Neuronal stem cell (in vitro differentiated cells): ENCODE measurements at regions not wholly inside any gene's neighbourhood (a gene's known extent, or its start where the extent isn't known, plus 50 kb on each side); places are given as distances from the start of the nearest gene placed in this dataset.

Experiments used
- DNase-seq: peaks from one replicate; pipeline ENCODE4 v3.0.0-alpha.2; 2013; ENCODE audit warnings: low spot score
- H2AFZ ChIP-seq: one replicate; pipeline ENCODE4 v1.6.1; 2013; ENCODE audit warnings: mild to moderate bottlenecking, low read length, inconsistent platforms
- H2AK5ac ChIP-seq: 2 replicates; pipeline ENCODE4 v1.6.1; 2013; ENCODE audit warnings: low read depth, mild to moderate bottlenecking, inconsistent platforms, low read length, moderate library complexity, mixed read lengths
- H2BK120ac ChIP-seq: 2 replicates; pipeline ENCODE4 v1.6.1; 2013; ENCODE audit warnings: low read depth, mild to moderate bottlenecking, inconsistent platforms, low read length, moderate library complexity, mixed read lengths
- H2BK12ac ChIP-seq: one replicate; pipeline ENCODE4 v1.6.1; 2013; ENCODE audit warnings: low read length, inconsistent platforms
- H2BK15ac ChIP-seq: 2 replicates; pipeline ENCODE4 v1.6.1; 2013; ENCODE audit warnings: mild to moderate bottlenecking, low read length, inconsistent platforms, mixed read lengths
- H2BK5ac ChIP-seq: one replicate; pipeline ENCODE4 v1.6.1; 2013; ENCODE audit warnings: inconsistent platforms, mild to moderate bottlenecking, low read length, moderate library complexity
- H3K14ac ChIP-seq: one replicate; pipeline ENCODE4 v1.6.1; 2013; ENCODE audit warnings: low read length, inconsistent platforms
- H3K18ac ChIP-seq: 2 replicates; pipeline ENCODE4 v1.6.1; 2013; ENCODE audit warnings: low read length, inconsistent platforms
- H3K23ac ChIP-seq: 2 replicates; pipeline ENCODE4 v1.6.1; 2013; ENCODE audit warnings: low read depth, mild to moderate bottlenecking, mixed read lengths, low read length, inconsistent platforms; ENCODE audit not compliant: poor library complexity
- H3K27ac ChIP-seq: replicated peaks from 3 replicates; pipeline ENCODE4 v1.5.1; 2013; ENCODE audit warnings: low read length, inconsistent platforms
- H3K27me3 ChIP-seq, 3 experiments: 2 replicates each; pipeline ENCODE4 v1.6.1; 2013; ENCODE audit warnings: low read length in 3 of 3, mild to moderate bottlenecking in 2 of 3, inconsistent platforms in 1 of 3, low read depth in 1 of 3, mixed read lengths in 1 of 3, moderate library complexity in 1 of 3; ENCODE audit not compliant: control insufficient read depth in 3 of 3, insufficient read depth in 3 of 3
- H3K36me3 ChIP-seq, 2 donors: replicated peaks in 1 of 2; 2 replicates each; pipeline ENCODE4 v1.6.1; 2013; ENCODE audit warnings: low read length in 2 of 2; ENCODE audit not compliant: control insufficient read depth in 2 of 2, insufficient read depth in 2 of 2
- H3K4ac ChIP-seq: 2 replicates; pipeline ENCODE4 v1.6.1; 2013; ENCODE audit warnings: inconsistent platforms, mild to moderate bottlenecking, low read length, moderate library complexity
- H3K4me1 ChIP-seq, 2 donors: 1 replicate in 1 of 2; 2 replicates in 1 of 2; pipeline ENCODE4 v1.6.1; 2013; ENCODE audit warnings: low read length in 2 of 2, low read depth in 1 of 2; ENCODE audit not compliant: control insufficient read depth in 2 of 2, insufficient read depth in 1 of 2
- H3K4me2 ChIP-seq: one replicate; pipeline ENCODE4 v1.6.1; 2013; ENCODE audit warnings: mild to moderate bottlenecking, low read length, inconsistent platforms; ENCODE audit not compliant: insufficient read depth, poor library complexity, severe bottlenecking
- H3K4me3 ChIP-seq, 2 donors: 2 replicates each; pipeline ENCODE4 v1.5.1; 2013; ENCODE audit warnings: low read length in 2 of 2, mild to moderate bottlenecking in 2 of 2, inconsistent platforms in 1 of 2, moderate library complexity in 1 of 2
- H3K79me1 ChIP-seq: one replicate; pipeline ENCODE4 v1.6.1; 2013; ENCODE audit warnings: low read depth, mild to moderate bottlenecking, inconsistent platforms, low read length, moderate library complexity
- H3K9ac ChIP-seq: one replicate; pipeline ENCODE4 v1.6.1; 2013; ENCODE audit warnings: mild to moderate bottlenecking, low read depth, low read length, inconsistent platforms; ENCODE audit not compliant: poor library complexity
- H3K9me3 ChIP-seq, 2 donors: replicated peaks in 1 of 2; 2 replicates each; pipeline versions ENCODE3 to v1.6.1; 2013; ENCODE audit warnings: low read length in 2 of 2, mild to moderate bottlenecking in 2 of 2, inconsistent platforms in 1 of 2, low read depth in 1 of 2, mixed read lengths in 1 of 2, moderate library complexity in 1 of 2; ENCODE audit not compliant: control insufficient read depth in 2 of 2, insufficient read depth in 1 of 2
- H4K8ac ChIP-seq: one replicate; pipeline ENCODE4 v1.6.1; 2013; ENCODE audit warnings: low read depth, mild to moderate bottlenecking, inconsistent platforms, low read length, moderate library complexity
- H4K91ac ChIP-seq: one replicate; pipeline ENCODE4 v1.6.1; 2013; ENCODE audit warnings: low read length, low read depth, mild to moderate bottlenecking, inconsistent platforms; ENCODE audit not compliant: poor library complexity
- WGBS, 2 donors: extraction: QIAGEN DNeasy Blood & Tissue Kit; methylation state at CpG; one replicate each; pipeline ENCODE4 v1.1.7; 2013; ENCODE audit warnings: missing lambda C conversion rate in 2 of 2, mixed read lengths in 1 of 2; ENCODE audit not compliant: insufficient read length in 2 of 2, insufficient replicate concordance in 1 of 2; ENCODE audit errors: extremely low coverage in 2 of 2; 5-methylcytosine and 5-hydroxymethylcytosine counted together

GRCh38 chr1:157418659-157419058 is 133.7 kb downstream of the FCRL5 start:
- no peak overlapping the region for H2AK5ac ChIP-seq
- H3K36me3 ChIP-seq: no peaks in the 10 kb centered on the region
- H4K8ac ChIP-seq: no peak overlapping the region
- H3K27me3 ChIP-seq: no peaks in the 10 kb centered on the region
- H3K4me2 ChIP-seq: no peak overlapping the region
- no CpG with 5 or more reads among the region's 3 CpGs for WGBS, 2 donors
- no peak overlapping the region for H2BK5ac ChIP-seq
- H2BK15ac ChIP-seq: no peak overlapping the region
- no peak overlapping the region for H3K4me3 ChIP-seq
- no peak overlapping the region for H2AFZ ChIP-seq
- H3K23ac ChIP-seq: no peak overlapping the region
- no peak overlapping the region for H3K14ac ChIP-seq
- H3K27ac ChIP-seq: no peak overlapping the region
- H3K4me1 ChIP-seq: no peaks in the 10 kb centered on the region
- no peak overlapping the region for H3K18ac ChIP-seq
- no peak for DNase-seq
- no peak overlapping the region for H3K9ac ChIP-seq
- no peak overlapping the region for H3K4ac ChIP-seq
- H2BK120ac ChIP-seq: no peak overlapping the region
- H4K91ac ChIP-seq: no peak overlapping the region
- no peaks in the 10 kb centered on the region for H3K79me1 ChIP-seq
- H3K9me3 ChIP-seq: no peaks in the 10 kb centered on the region
- no peak overlapping the region for H2BK12ac ChIP-seq

- Histone ChIP-seq H4K91ac (no peak overlapping the region), H3K4me3 (no peak overlapping the region), H3K4me1 (no peaks in the 10 kb centered on the region), H3K18ac (no peak overlapping the region), H3K9ac (no peak overlapping the region), H3K27ac (no peak overlapping the region), H3K4me2 (no peak overlapping the region), H3K79me1 (no peaks in the 10 kb centered on the region), H4K8ac (no peak overlapping the region), H3K9me3 (no peaks in the 10 kb centered on the region), H2BK120ac (no peak overlapping the region), H2AK5ac (no peak overlapping the region), H2BK5ac (no peak overlapping the region), H2BK15ac (no peak overlapping the region), H3K4ac (no peak overlapping the region), H3K23ac (no peak overlapping the region), H2AFZ (no peak overlapping the region), H3K27me3 (no peaks in the 10 kb centered on the region), H3K36me3 (no peaks in the 10 kb centered on the region), H2BK12ac (no peak overlapping the region), H3K14ac (no peak overlapping the region)
- WGBS, 2 donors: no CpG with 5 or more reads among the region's 1 CpG
- no peak for DNase-seq
Measured at GRCh38 chr1:157418231-157418630, 134.1 kb downstream of the FCRL5 start.

GRCh38 chr1:157415661-157416060 is 136.7 kb downstream of the FCRL5 start:
- Histone ChIP-seq H4K8ac (no peak overlapping the region), H3K18ac (no peak overlapping the region), H3K27ac (no peak overlapping the region), H3K9ac (no peak overlapping the region), H3K4me3 (no peak overlapping the region), H2BK5ac (no peak overlapping the region), H3K23ac (no peak overlapping the region), H3K14ac (no peak overlapping the region), H2AK5ac (no peak overlapping the region), H2AFZ (no peak overlapping the region), H2BK12ac (no peak overlapping the region), H3K4ac (no peak overlapping the region), H3K36me3 (no peaks in the 10 kb centered on the region), H2BK120ac (no peak overlapping the region), H3K9me3 (no peaks in the 10 kb centered on the region), H4K91ac (no peak overlapping the region), H3K79me1 (no peaks in the 10 kb centered on the region), H3K27me3 (no peaks in the 10 kb centered on the region), H3K4me1 (no peaks in the 10 kb centered on the region), H2BK15ac (no peak overlapping the region), H3K4me2 (no peak overlapping the region)
- no peak for DNase-seq
- no CpG with 5 or more reads among the region's 5 CpGs for WGBS, 2 donors

- H3K9me3 ChIP-seq: no peaks in the 10 kb centered on the region
- no peaks in the 10 kb centered on the region for H3K27me3 ChIP-seq
- no peak overlapping the region for H3K9ac ChIP-seq
- no peak overlapping the region for H2BK15ac ChIP-seq
- no peak overlapping the region for H3K4me2 ChIP-seq
- DNase-seq: no peak
- no peak overlapping the region for H3K27ac ChIP-seq
- no peak overlapping the region for H4K8ac ChIP-seq
- H4K91ac ChIP-seq: no peak overlapping the region
- WGBS, 2 donors: no CpG with 5 or more reads among the region's 2 CpGs
- H3K4me3 ChIP-seq: no peak overlapping the region
- H2BK12ac ChIP-seq: no peak overlapping the region
- no peak overlapping the region for H2AK5ac ChIP-seq
- no peaks in the 10 kb centered on the region for H3K4me1 ChIP-seq
- H3K4ac ChIP-seq: no peak overlapping the region
- no peak overlapping the region for H3K23ac ChIP-seq
- H3K18ac ChIP-seq: no peak overlapping the region
- H2BK120ac ChIP-seq: no peak overlapping the region
- H2AFZ ChIP-seq: no peak overlapping the region
- no peak overlapping the region for H2BK5ac ChIP-seq
- no peaks in the 10 kb centered on the region for H3K36me3 ChIP-seq
- H3K79me1 ChIP-seq: no peaks in the 10 kb centered on the region
- H3K14ac ChIP-seq: no peak overlapping the region
Measured at GRCh38 chr1:157412308-157412707, 140.0 kb downstream of the FCRL5 start.
